ENCODE measurements at regions not wholly inside any gene's neighbourhood (a gene's known extent, or its start where the extent isn't known, plus 50 kb on each side); places are given as distances from the start of the nearest gene placed in this dataset.

GRCh38 chr7:19397911-19398310 is 252.7 kb upstream of the FERD3L start:
- TF ChIP-seq CEBPB (IDR thresholded peaks at IDR 0.05) (no peak), REST (IDR thresholded peaks at IDR 0.05; ENCODE audit: low read depth) (no peak), MAX (IDR thresholded peaks at IDR 0.05) (no peak), TEAD4 (IDR thresholded peaks at IDR 0.05) (no peak), RAD21 (IDR thresholded peaks at IDR 0.05; ENCODE audit: low read depth) (no peak), EP300 (IDR thresholded peaks at IDR 0.05; ENCODE audit: borderline replicate concordance) (no peak), YY1 (IDR thresholded peaks at IDR 0.05; ENCODE audit: low read depth) (no peak), TAF1 (IDR thresholded peaks at IDR 0.05; ENCODE audit: low read depth) (no peak), USF1 (IDR thresholded peaks at IDR 0.05) (no peak), CREB1 (IDR thresholded peaks at IDR 0.05; ENCODE audit: low read depth) (no peak), TCF12 (IDR thresholded peaks at IDR 0.05; ENCODE audit: low read depth) (no peak), EGR1 (IDR thresholded peaks at IDR 0.05) (no peak)

Data from Ishikawa (cell line).